ENCODE measurements at regions not wholly inside any gene's neighbourhood (a gene's known extent, or its start where the extent isn't known, plus 50 kb on each side); places are given as distances from the start of the nearest gene placed in this dataset.

- no peaks in the 10 kb centered on the region for H3K79me1 ChIP-seq (ENCODE audit: low read length)
- no peak overlapping the region for H2BK120ac ChIP-seq (ENCODE audit: insufficient read depth, low read length, poor library complexity)
- H3K18ac ChIP-seq (ENCODE audit: low read length), result no peak overlapping the region
- H2AK5ac ChIP-seq (ENCODE audit: low read length), result no peak overlapping the region
- DNase-seq, result peak in 1 of 2 donors; percentile 44
- H4K8ac ChIP-seq (ENCODE audit: low read depth, low read length), result no peak overlapping the region
- H2AFZ ChIP-seq (ENCODE audit: insufficient read depth, low read length, poor library complexity), result no peak overlapping the region
- H3K27ac ChIP-seq (ENCODE audit: low read depth, low read length), result no peak overlapping the region
- H3K79me2 ChIP-seq (ENCODE audit: control insufficient read depth, insufficient read depth, low read length, poor library complexity), result no peaks in the 10 kb centered on the region
- no peak overlapping the region for H3K4me3 ChIP-seq (ENCODE audit: low read depth, low read length)
- no peaks in the 10 kb centered on the region for H3K9me3 ChIP-seq (ENCODE audit: insufficient read depth, low read depth, low read length)
- H3K23ac ChIP-seq (ENCODE audit: low read length), result no peak overlapping the region
- H3K9ac ChIP-seq (ENCODE audit: low read length), result no peak overlapping the region
- no peak overlapping the region for H4K91ac ChIP-seq (ENCODE audit: low read depth, low read length)
- H3K4me2 ChIP-seq (ENCODE audit: low read length), result no peak overlapping the region
- H3K4ac ChIP-seq (ENCODE audit: low read depth, low read length), result no peak overlapping the region
- H4K12ac ChIP-seq (ENCODE audit: low read depth, low read length), result no peak overlapping the region
- no peak overlapping the region for H3K14ac ChIP-seq (ENCODE audit: low read length)
- peaks cover 0 to 2% of the 10 kb centered on the region in 2 experiments for H3K4me1 ChIP-seq (ENCODE audit: control insufficient read depth in 1 of 2, insufficient read depth in 2 of 2, low read length in 2 of 2)
- no peak overlapping the region for H2BK5ac ChIP-seq (ENCODE audit: low read depth, low read length, poor library complexity)
- H2BK12ac ChIP-seq (ENCODE audit: low read length), result no peak overlapping the region
- no peaks in the 10 kb centered on the region for H3K36me3 ChIP-seq (ENCODE audit: control insufficient read depth in 1 of 2, insufficient read depth in 2 of 2, low read length in 2 of 2)
- no CpG with 5 or more reads among the region's 19 CpGs for WGBS (ENCODE audit: extremely low coverage, insufficient coverage, insufficient read length)
- no peaks in the 10 kb centered on the region for H3K27me3 ChIP-seq (ENCODE audit: insufficient read depth, low read length)
Observed at GRCh38 chr2:8457699-8458502, 224.0 kb upstream of the ID2 start.

GRCh38 chr2:8458503-8459459 lies 223.1 kb upstream of the ID2 start:
- no peak overlapping the region for H3K23ac ChIP-seq (ENCODE audit: low read length)
- no peak overlapping the region for H2BK120ac ChIP-seq (ENCODE audit: insufficient read depth, low read length, poor library complexity)
- no CpG with 5 or more reads among the region's 10 CpGs for WGBS (ENCODE audit: extremely low coverage, insufficient coverage, insufficient read length)
- no peaks in the 10 kb centered on the region for H3K36me3 ChIP-seq (ENCODE audit: control insufficient read depth in 1 of 2, insufficient read depth in 2 of 2, low read length in 2 of 2)
- H3K27ac ChIP-seq (ENCODE audit: low read depth, low read length), result no peak overlapping the region
- H3K27me3 ChIP-seq (ENCODE audit: insufficient read depth, low read length), result no peaks in the 10 kb centered on the region
- DNase-seq, result no peak
- H2AK5ac ChIP-seq (ENCODE audit: low read length), result no peak overlapping the region
- no peak overlapping the region for H4K12ac ChIP-seq (ENCODE audit: low read depth, low read length)
- no peak overlapping the region for H2BK12ac ChIP-seq (ENCODE audit: low read length)
- H3K79me1 ChIP-seq (ENCODE audit: low read length), result no peaks in the 10 kb centered on the region
- H3K4ac ChIP-seq (ENCODE audit: low read depth, low read length), result no peak overlapping the region
- no peak overlapping the region for H3K9ac ChIP-seq (ENCODE audit: low read length)
- no peaks in the 10 kb centered on the region for H3K79me2 ChIP-seq (ENCODE audit: control insufficient read depth, insufficient read depth, low read length, poor library complexity)
- H4K91ac ChIP-seq (ENCODE audit: low read depth, low read length), result no peak overlapping the region
- no peak overlapping the region for H4K8ac ChIP-seq (ENCODE audit: low read depth, low read length)
- H3K4me1 ChIP-seq (ENCODE audit: control insufficient read depth in 1 of 2, insufficient read depth in 2 of 2, low read length in 2 of 2), result peaks cover 0 to 2% of the 10 kb centered on the region in 2 experiments
- H3K4me2 ChIP-seq (ENCODE audit: low read length), result no peak overlapping the region
- no peak overlapping the region for H3K14ac ChIP-seq (ENCODE audit: low read length)
- no peak overlapping the region for H2BK5ac ChIP-seq (ENCODE audit: low read depth, low read length, poor library complexity)
- H3K18ac ChIP-seq (ENCODE audit: low read length), result no peak overlapping the region
- H3K9me3 ChIP-seq (ENCODE audit: insufficient read depth, low read depth, low read length), result no peaks in the 10 kb centered on the region
- H2AFZ ChIP-seq (ENCODE audit: insufficient read depth, low read length, poor library complexity), result no peak overlapping the region
- no peak overlapping the region for H3K4me3 ChIP-seq (ENCODE audit: low read depth, low read length)

GRCh38 chr2:8459474-8459873 lies 222.4 kb upstream of the ID2 start:
- no peak overlapping the region for H2AK5ac ChIP-seq (ENCODE audit: low read length)
- DNase-seq, result no peak
- no CpG with 5 or more reads among the region's 3 CpGs for whole genome bisulfite sequencing (ENCODE audit: extremely low coverage, insufficient coverage, insufficient read length)

GRCh38 chr2:8461341-8461740 lies 220.5 kb upstream of the ID2 start:
- Histone ChIP-seq H3K23ac (ENCODE audit: low read length) (no peak overlapping the region), H3K14ac (ENCODE audit: low read length) (no peak overlapping the region), H4K12ac (ENCODE audit: low read depth, low read length) (no peak overlapping the region), H3K79me2 (ENCODE audit: control insufficient read depth, insufficient read depth, low read length, poor library complexity) (no peaks in the 10 kb centered on the region), H3K9me3 (ENCODE audit: insufficient read depth, low read depth, low read length) (no peaks in the 10 kb centered on the region), H3K9ac (ENCODE audit: low read length) (no peak overlapping the region), H3K4me1 (ENCODE audit: control insufficient read depth in 1 of 2, insufficient read depth in 2 of 2, low read length in 2 of 2) (no peaks in the 10 kb centered on the region), H2BK12ac (ENCODE audit: low read length) (no peak overlapping the region), H3K4me2 (ENCODE audit: low read length) (no peak overlapping the region), H4K91ac (ENCODE audit: low read depth, low read length) (no peak overlapping the region), H3K18ac (ENCODE audit: low read length) (no peak overlapping the region), H3K36me3 (ENCODE audit: control insufficient read depth in 1 of 2, insufficient read depth in 2 of 2, low read length in 2 of 2) (no peaks in the 10 kb centered on the region), H2BK5ac (ENCODE audit: low read depth, low read length, poor library complexity) (no peak overlapping the region), H3K4ac (ENCODE audit: low read depth, low read length) (no peak overlapping the region), H2AFZ (ENCODE audit: insufficient read depth, low read length, poor library complexity) (no peak overlapping the region), H3K79me1 (ENCODE audit: low read length) (no peaks in the 10 kb centered on the region), H3K27me3 (ENCODE audit: insufficient read depth, low read length) (no peaks in the 10 kb centered on the region), H4K8ac (ENCODE audit: low read depth, low read length) (no peak overlapping the region), H2AK5ac (ENCODE audit: low read length) (no peak overlapping the region), H3K27ac (ENCODE audit: low read depth, low read length) (no peak overlapping the region), H2BK120ac (ENCODE audit: insufficient read depth, low read length, poor library complexity) (no peak overlapping the region), H3K4me3 (ENCODE audit: low read depth, low read length) (no peak overlapping the region)
- WGBS (ENCODE audit: extremely low coverage, insufficient coverage, insufficient read length), result no CpG with 5 or more reads among the region's 1 CpG
- no peak for DNase-seq

More at GRCh38 chr2:8459474-8459873, 222.4 kb upstream of the ID2 start:
- Histone ChIP-seq H2BK12ac (ENCODE audit: low read length) (no peak overlapping the region), H3K14ac (ENCODE audit: low read length) (no peak overlapping the region), H2BK120ac (ENCODE audit: insufficient read depth, low read length, poor library complexity) (no peak overlapping the region), H4K91ac (ENCODE audit: low read depth, low read length) (no peak overlapping the region), H3K79me1 (ENCODE audit: low read length) (no peaks in the 10 kb centered on the region), H4K8ac (ENCODE audit: low read depth, low read length) (no peak overlapping the region), H3K9me3 (ENCODE audit: insufficient read depth, low read depth, low read length) (no peaks in the 10 kb centered on the region), H2BK5ac (ENCODE audit: low read depth, low read length, poor library complexity) (no peak overlapping the region), H3K4me3 (ENCODE audit: low read depth, low read length) (no peak overlapping the region), H3K79me2 (ENCODE audit: control insufficient read depth, insufficient read depth, low read length, poor library complexity) (no peaks in the 10 kb centered on the region), H3K36me3 (ENCODE audit: control insufficient read depth in 1 of 2, insufficient read depth in 2 of 2, low read length in 2 of 2) (no peaks in the 10 kb centered on the region), H3K4me2 (ENCODE audit: low read length) (no peak overlapping the region), H2AFZ (ENCODE audit: insufficient read depth, low read length, poor library complexity) (no peak overlapping the region), H3K27me3 (ENCODE audit: insufficient read depth, low read length) (no peaks in the 10 kb centered on the region), H3K9ac (ENCODE audit: low read length) (no peak overlapping the region), H3K27ac (ENCODE audit: low read depth, low read length) (no peak overlapping the region), H4K12ac (ENCODE audit: low read depth, low read length) (no peak overlapping the region), H3K4me1 (ENCODE audit: control insufficient read depth in 1 of 2, insufficient read depth in 2 of 2, low read length in 2 of 2) (peaks cover 0 to 2% of the 10 kb centered on the region in 2 experiments), H3K23ac (ENCODE audit: low read length) (no peak overlapping the region), H3K18ac (ENCODE audit: low read length) (no peak overlapping the region), H3K4ac (ENCODE audit: low read depth, low read length) (no peak overlapping the region)

Measured in trophoblast cell (in vitro differentiated cells and primary cell).